Esophagus squamous epithelium (tissue), 4 donors: ENCODE measurements at regions not wholly inside any gene's neighbourhood (a gene's known extent, or its start where the extent isn't known, plus 50 kb on each side); places are given as distances from the start of the nearest gene placed in this dataset.

Source experiments
- CTCF ChIP-seq, 6 experiments: fragments of 450-650 bp in 4 of 6; fragments of 200-600 bp in 2 of 6; sonication (generic) in 2 of 6; IDR thresholded peaks; one replicate each; pipeline ENCODE4 v1.5.1; 2016 to 2019; ENCODE audit warnings: antibody characterized with exemption in 6 of 6, mild to moderate bottlenecking in 4 of 6, moderate library complexity in 4 of 6
- POLR2A ChIP-seq, 4 donors: fragments of 450-650 bp; IDR thresholded peaks; one replicate each; pipeline ENCODE4 v1.6.1; 2017; ENCODE audit warnings: antibody characterized with exemption in 4 of 4, mild to moderate bottlenecking in 4 of 4, moderate library complexity in 3 of 4

GRCh38 chr6:40166963-40167362, 232.7 kb upstream of the MOCS1 start:
- TF ChIP-seq CTCF (IDR thresholded peaks at IDR 0.05) = no peak
- TF ChIP-seq POLR2A (IDR thresholded peaks at IDR 0.05) = no peak
